Hepatocyte (in vitro differentiated cells): ENCODE measurements at regions not wholly inside any gene's neighbourhood (a gene's known extent, or its start where the extent isn't known, plus 50 kb on each side); places are given as distances from the start of the nearest gene placed in this dataset.

ENCODE experiments used
- EZH2 ChIP-seq: fragments of 200-600 bp; sonication (generic); IDR thresholded peaks from 2 replicates; pipeline ENCODE4 v1.6.1; 2016; ENCODE audit warnings: antibody characterized with exemption, mild to moderate bottlenecking, borderline replicate concordance
- TF ChIP-seq, protein P1 (sequence below): fragments of 200-600 bp; sonication (generic); IDR thresholded peaks from 2 replicates; pipeline ENCODE4 v1.5.1; 2016; ENCODE audit warnings: antibody characterized with exemption, mild to moderate bottlenecking; ENCODE audit not compliant: poor library complexity

DNA sequence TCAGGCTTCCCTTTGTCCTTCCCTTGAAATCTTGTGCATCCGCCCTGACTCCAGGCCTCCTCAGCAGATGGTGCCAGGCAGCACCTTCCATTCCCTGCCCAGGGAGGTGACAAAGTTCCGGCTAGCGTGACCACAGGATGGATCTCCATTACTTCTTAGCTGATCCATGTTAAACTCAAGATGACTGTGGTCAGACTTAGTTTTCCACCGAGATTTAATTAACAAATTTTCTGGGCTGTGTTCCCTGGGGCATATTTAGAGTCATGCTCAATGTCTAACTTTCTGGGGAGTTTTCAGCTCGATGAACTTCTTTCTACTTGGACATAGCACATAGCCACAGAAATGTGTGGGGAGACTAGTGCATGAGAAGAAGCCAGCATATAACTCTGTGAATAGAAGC lies 215.1 kb upstream of the SFRP2 start:
- TF ChIP-seq, protein P1, sequence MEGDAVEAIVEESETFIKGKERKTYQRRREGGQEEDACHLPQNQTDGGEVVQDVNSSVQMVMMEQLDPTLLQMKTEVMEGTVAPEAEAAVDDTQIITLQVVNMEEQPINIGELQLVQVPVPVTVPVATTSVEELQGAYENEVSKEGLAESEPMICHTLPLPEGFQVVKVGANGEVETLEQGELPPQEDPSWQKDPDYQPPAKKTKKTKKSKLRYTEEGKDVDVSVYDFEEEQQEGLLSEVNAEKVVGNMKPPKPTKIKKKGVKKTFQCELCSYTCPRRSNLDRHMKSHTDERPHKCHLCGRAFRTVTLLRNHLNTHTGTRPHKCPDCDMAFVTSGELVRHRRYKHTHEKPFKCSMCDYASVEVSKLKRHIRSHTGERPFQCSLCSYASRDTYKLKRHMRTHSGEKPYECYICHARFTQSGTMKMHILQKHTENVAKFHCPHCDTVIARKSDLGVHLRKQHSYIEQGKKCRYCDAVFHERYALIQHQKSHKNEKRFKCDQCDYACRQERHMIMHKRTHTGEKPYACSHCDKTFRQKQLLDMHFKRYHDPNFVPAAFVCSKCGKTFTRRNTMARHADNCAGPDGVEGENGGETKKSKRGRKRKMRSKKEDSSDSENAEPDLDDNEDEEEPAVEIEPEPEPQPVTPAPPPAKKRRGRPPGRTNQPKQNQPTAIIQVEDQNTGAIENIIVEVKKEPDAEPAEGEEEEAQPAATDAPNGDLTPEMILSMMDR, result no peak
- TF ChIP-seq EZH2, result no peak
